ENCODE measurements at regions not wholly inside any gene's neighbourhood (a gene's known extent, or its start where the extent isn't known, plus 50 kb on each side); places are given as distances from the start of the nearest gene placed in this dataset.
A peak's percentile ranks its signal among the peaks of the same experiment; 100 is the strongest.

GRCh38 chr12:124716208-124717130 lies 147.2 kb downstream of the SCARB1 start:
- CTCF ChIA-PET, result interaction anchor here (1.4 kb wide), 1 partner anchor 39 kb away, joined by 3 read pairs; no protein-coding TSS in a partner anchor
- no peaks in the 10 kb centered on the region for H3K9me3 Mint-ChIP-seq

DNA sequence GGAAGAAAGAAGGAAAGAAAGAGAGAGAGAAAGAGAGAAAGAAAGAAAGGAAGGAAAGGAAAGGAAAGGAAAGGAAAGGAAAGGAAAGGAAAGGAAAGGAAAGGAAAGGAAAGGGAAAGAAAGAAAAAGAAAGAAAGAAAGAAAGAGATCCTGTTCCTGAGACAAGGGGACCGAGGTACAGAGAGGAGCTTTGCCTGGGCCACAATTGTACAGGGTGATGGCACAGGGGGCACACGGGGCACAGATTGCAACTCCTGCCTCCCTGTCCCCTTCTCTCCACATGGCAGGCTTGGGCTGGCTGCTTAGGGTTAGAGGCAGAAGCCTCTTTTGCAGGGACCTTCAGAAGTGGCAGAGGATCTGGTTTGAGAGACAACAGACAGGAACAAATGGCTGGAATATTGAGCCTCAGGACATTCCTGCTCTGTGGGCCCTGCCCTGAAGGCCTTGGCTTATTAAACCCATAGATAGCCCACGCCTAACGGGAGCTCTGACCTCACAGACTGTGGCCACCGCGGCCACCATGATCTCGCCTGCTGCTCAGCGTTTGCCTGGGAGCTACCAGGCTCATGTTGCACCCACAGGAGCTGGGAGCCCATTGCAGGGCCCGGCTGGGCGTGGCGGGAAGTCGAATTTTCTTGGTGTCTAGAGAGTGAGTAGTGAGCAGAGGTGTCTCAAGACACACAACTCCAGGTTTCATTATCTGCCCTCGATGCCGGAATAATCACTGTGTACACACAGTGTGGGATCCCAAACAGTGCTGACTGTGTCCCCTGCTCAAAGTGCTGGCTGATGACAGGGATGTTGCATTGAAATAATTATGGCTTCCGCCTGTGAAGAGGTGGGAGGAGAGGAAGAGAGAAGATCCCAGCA lies 147.9 kb upstream of the NCOR2 start:
- CTCF ChIA-PET, result interaction anchor here (1.4 kb wide), 1 partner anchor 40 kb away, joined by 3 read pairs; no protein-coding TSS in a partner anchor
- intact Hi-C loops (cut with micrococcal nuclease), result no loop called here
- Mint-ChIP-seq H3K4me1 (ENCODE audit: low read depth) (peaks cover 21% of the 10 kb centered on the region), H3K4me3 (no peak overlapping the region), H3K9me3 (no peaks in the 10 kb centered on the region), H3K27ac (no peak overlapping the region), H3K27me3 (ENCODE audit: low read depth) (no peaks in the 10 kb centered on the region), H3K36me3 (ENCODE audit: low read depth) (no peaks in the 10 kb centered on the region)
- no peak for DNase-seq

More at GRCh38 chr12:124716208-124717130, 147.2 kb downstream of the SCARB1 start:
- Mint-ChIP-seq H3K4me3 (no peak overlapping the region), H3K27me3 (ENCODE audit: low read depth) (no peaks in the 10 kb centered on the region), H3K27ac (no peak overlapping the region), H3K4me1 (ENCODE audit: low read depth) (peaks cover 24% of the 10 kb centered on the region), H3K36me3 (ENCODE audit: low read depth) (no peaks in the 10 kb centered on the region)
- intact Hi-C loops (cut with micrococcal nuclease), result no loop called here
- no peak for DNase-seq

GRCh38 chr12:124713436-124714082 lies 146.1 kb upstream of the NCOR2 start:
- Mint-ChIP-seq H3K27ac (peak overlapping the region; percentile 64), H3K36me3 (ENCODE audit: low read depth) (no peaks in the 10 kb centered on the region), H3K4me1 (ENCODE audit: low read depth) (peaks cover 21% of the 10 kb centered on the region), H3K4me3 (peak overlapping the region; percentile 0), H3K9me3 (no peaks in the 10 kb centered on the region), H3K27me3 (ENCODE audit: low read depth) (no peaks in the 10 kb centered on the region)
- intact Hi-C loops (cut with micrococcal nuclease), result loop anchor here (1.0 to 5.0 kb wide), 11 partner anchors 48 to 999 kb away; no protein-coding TSS in a partner anchor
- CTCF ChIA-PET, result no interaction called here
- peak; percentile 92 for DNase-seq

- H3K27me3 Mint-ChIP-seq (ENCODE audit: low read depth), result no peaks in the 10 kb centered on the region
- CTCF ChIA-PET, result no interaction called here
- intact Hi-C loops (cut with micrococcal nuclease), result loop anchor here (1.0 to 5.0 kb wide), 11 partner anchors 48 to 998 kb away; no protein-coding TSS in a partner anchor
- H3K27ac Mint-ChIP-seq, result peak overlapping the region; percentile 64
- H3K4me1 Mint-ChIP-seq (ENCODE audit: low read depth), result peaks cover 21% of the 10 kb centered on the region
- peak; percentile 19 for DNase-seq
- H3K36me3 Mint-ChIP-seq (ENCODE audit: low read depth), result no peaks in the 10 kb centered on the region
- peak overlapping the region; percentile 0 for H3K4me3 Mint-ChIP-seq
- H3K9me3 Mint-ChIP-seq, result no peaks in the 10 kb centered on the region
Measured at GRCh38 chr12:124713041-124713435, 145.6 kb upstream of the NCOR2 start.

DNA sequence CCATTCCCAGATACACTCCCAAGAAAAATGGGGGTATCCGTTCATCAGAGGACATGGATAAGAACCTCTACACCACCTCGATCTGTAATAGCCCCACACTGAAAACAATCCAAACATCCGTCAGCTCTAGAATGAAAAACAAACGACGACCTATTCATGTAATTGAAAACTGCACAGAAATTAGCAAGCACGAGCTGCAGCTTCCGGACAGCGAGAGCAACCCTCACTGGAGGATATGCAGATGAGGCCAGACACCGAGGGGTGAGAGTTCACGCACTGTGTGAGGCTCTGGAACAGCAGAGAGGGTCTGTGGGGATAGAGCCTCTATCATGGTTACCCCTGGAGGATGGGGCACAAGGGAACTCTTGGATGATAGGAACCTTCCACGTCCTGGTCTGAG lies 143.9 kb upstream of the NCOR2 start:
- Mint-ChIP-seq H3K4me1 (ENCODE audit: low read depth) (peaks cover 21% of the 10 kb centered on the region), H3K27me3 (ENCODE audit: low read depth) (no peaks in the 10 kb centered on the region), H3K9me3 (peaks cover 2% of the 10 kb centered on the region), H3K4me3 (no peak overlapping the region), H3K27ac (no peak overlapping the region), H3K36me3 (ENCODE audit: low read depth) (no peaks in the 10 kb centered on the region)
- no peak for DNase-seq
- CTCF ChIA-PET, result interaction anchor here (0.6 to 1.1 kb wide), 3 partner anchors 29 to 228 kb away, joined by 3 to 6 read pairs (median 3); no protein-coding TSS in a partner anchor
- intact Hi-C loops (cut with micrococcal nuclease), result loop anchor here (5.0 kb wide), 1 partner anchor 244 kb away; no protein-coding TSS in a partner anchor

DNA sequence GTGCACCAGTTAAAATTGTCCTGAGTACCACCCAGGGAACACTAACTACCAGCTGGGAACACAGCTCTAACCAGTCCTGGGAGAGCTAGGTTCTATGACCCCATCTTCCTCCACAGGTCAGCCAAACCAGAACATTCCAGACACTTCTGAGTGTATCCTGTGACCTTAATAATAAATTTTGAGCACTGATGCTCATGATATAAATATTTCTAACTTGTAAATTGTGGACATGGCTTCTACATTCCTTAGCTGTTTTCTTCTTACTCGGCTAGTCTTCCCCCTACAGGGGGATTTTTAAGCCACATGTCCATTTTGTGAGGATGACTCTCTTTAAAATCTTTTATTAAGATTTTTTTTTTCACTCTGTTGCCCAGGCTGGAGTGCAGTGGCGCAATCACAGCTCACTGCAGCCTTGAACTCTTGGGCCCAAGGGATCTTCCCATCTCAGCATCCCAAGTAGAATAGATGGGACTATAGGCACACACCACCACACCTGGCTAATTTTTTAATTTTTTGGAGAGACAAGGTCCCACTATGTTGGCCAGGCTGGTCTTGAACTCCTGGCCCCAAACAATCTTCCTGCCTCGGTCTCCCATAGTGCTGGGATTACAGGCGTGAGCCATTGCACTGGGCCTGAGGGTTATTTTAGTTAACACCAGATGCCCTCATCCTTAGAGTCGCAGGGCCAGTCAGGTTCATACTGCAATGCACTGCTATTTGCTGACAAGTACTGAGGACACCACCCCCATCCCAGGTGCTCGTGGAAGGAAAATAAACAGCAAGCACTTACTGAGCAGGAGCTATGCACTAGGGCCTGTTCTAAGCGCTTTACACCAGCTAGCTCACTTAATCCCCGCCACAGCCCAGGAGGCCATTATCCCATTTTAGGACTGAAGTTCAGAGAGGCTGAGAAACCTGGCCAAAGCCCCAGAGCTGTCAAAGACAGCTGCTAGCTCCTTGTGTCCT lies 142.6 kb upstream of the NCOR2 start:
- H3K36me3 Mint-ChIP-seq (ENCODE audit: low read depth), result no peaks in the 10 kb centered on the region
- no peak for DNase-seq
- CTCF ChIA-PET, result interaction anchor here (0.7 to 1.3 kb wide), 3 partner anchors 11 to 146 kb away, joined by 3 to 6 read pairs (median 4); no protein-coding TSS in a partner anchor
- no peaks in the 10 kb centered on the region for H3K27me3 Mint-ChIP-seq (ENCODE audit: low read depth)
- intact Hi-C loops (cut with micrococcal nuclease), result loop anchor here (5.0 kb wide), 1 partner anchor 243 kb away; no protein-coding TSS in a partner anchor
- peaks cover 2% of the 10 kb centered on the region for H3K9me3 Mint-ChIP-seq
- no peak overlapping the region for H3K27ac Mint-ChIP-seq
- H3K4me3 Mint-ChIP-seq, result no peak overlapping the region
- peaks cover 21% of the 10 kb centered on the region for H3K4me1 Mint-ChIP-seq (ENCODE audit: low read depth)

- CTCF ChIA-PET, result interaction anchor here (0.7 to 1.0 kb wide), 2 partner anchors 13 to 138 kb away, joined by 3 to 5 read pairs; no protein-coding TSS in a partner anchor
- intact Hi-C loops (cut with micrococcal nuclease), result no loop called here
- Mint-ChIP-seq H3K4me1 (ENCODE audit: low read depth) (no peaks in the 10 kb centered on the region), H3K4me3 (no peak overlapping the region), H3K9me3 (peaks cover 2% of the 10 kb centered on the region), H3K27me3 (ENCODE audit: low read depth) (no peaks in the 10 kb centered on the region), H3K27ac (no peak overlapping the region), H3K36me3 (ENCODE audit: low read depth) (no peaks in the 10 kb centered on the region)
- no peak for DNase-seq
Measured at GRCh38 chr12:124707316-124707715, 139.9 kb upstream of the NCOR2 start.

DNA sequence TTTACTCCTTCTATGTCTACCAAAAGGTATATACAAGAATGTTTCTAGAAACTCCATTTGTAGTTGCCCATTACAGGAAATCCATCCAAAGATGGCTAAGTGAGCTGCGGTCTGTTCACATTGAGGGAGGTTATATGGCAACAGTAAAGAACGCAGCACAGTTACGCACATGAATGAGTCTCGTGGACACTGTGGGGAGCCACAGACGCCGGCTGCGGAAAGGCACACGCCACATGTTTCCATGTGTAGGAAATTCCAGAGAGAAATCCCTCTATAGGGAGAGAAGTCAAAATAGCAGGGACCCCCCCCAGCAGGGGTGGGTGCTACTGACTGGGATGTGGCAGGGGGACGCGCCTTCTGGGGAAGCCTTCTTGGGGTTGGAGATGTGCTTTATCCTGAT lies 139.0 kb upstream of the NCOR2 start:
- peaks cover 2% of the 10 kb centered on the region for H3K9me3 Mint-ChIP-seq
- no peaks in the 10 kb centered on the region for H3K4me1 Mint-ChIP-seq (ENCODE audit: low read depth)
- H3K27ac Mint-ChIP-seq, result no peak overlapping the region
- no peak for DNase-seq
- H3K27me3 Mint-ChIP-seq (ENCODE audit: low read depth), result no peaks in the 10 kb centered on the region
- CTCF ChIA-PET, result no interaction called here
- no peaks in the 10 kb centered on the region for H3K36me3 Mint-ChIP-seq (ENCODE audit: low read depth)
- H3K4me3 Mint-ChIP-seq, result no peak overlapping the region
- intact Hi-C loops (cut with micrococcal nuclease), result no loop called here

- Mint-ChIP-seq H3K9me3 (peaks cover 2% of the 10 kb centered on the region), H3K27ac (no peak overlapping the region), H3K4me3 (no peak overlapping the region), H3K4me1 (ENCODE audit: low read depth) (no peaks in the 10 kb centered on the region), H3K27me3 (ENCODE audit: low read depth) (no peaks in the 10 kb centered on the region), H3K36me3 (ENCODE audit: low read depth) (no peaks in the 10 kb centered on the region)
- no peak for DNase-seq
- CTCF ChIA-PET, result interaction anchor here (0.6 kb wide), 1 partner anchor 68 kb away, joined by 4 read pairs; no protein-coding TSS in a partner anchor
- intact Hi-C loops (cut with micrococcal nuclease), result no loop called here
Measured at GRCh38 chr12:124705545-124706138, 138.2 kb upstream of the NCOR2 start.

- no peak for DNase-seq
- intact Hi-C loops (cut with micrococcal nuclease), result no loop called here
- peaks cover 2% of the 10 kb centered on the region for H3K9me3 Mint-ChIP-seq
- CTCF ChIA-PET, result interaction anchor here (0.7 kb wide), 1 partner anchor 564 kb away, joined by 3 read pairs; no protein-coding TSS in a partner anchor
- no peaks in the 10 kb centered on the region for H3K27me3 Mint-ChIP-seq (ENCODE audit: low read depth)
- H3K36me3 Mint-ChIP-seq (ENCODE audit: low read depth), result no peaks in the 10 kb centered on the region
- no peak overlapping the region for H3K4me3 Mint-ChIP-seq
- no peaks in the 10 kb centered on the region for H3K4me1 Mint-ChIP-seq (ENCODE audit: low read depth)
- H3K27ac Mint-ChIP-seq, result no peak overlapping the region
Measured at GRCh38 chr12:124704619-124705018, 137.2 kb upstream of the NCOR2 start.

Measured in activated naive CD4-positive, alpha-beta T cell treated with anti-CD3 and anti-CD28 coated beads for 36 hours (primary cell).